HCT116 (cell line): ENCODE measurements at regions not wholly inside any gene's neighbourhood (a gene's known extent, or its start where the extent isn't known, plus 50 kb on each side); places are given as distances from the start of the nearest gene placed in this dataset.

Experiments used
- ATAC-seq: fragments of 200-7000 bp; cut with Tn5 transposase; 2 replicates; pipeline ENCODE4 v1.9.1; 2020; ENCODE audit warnings: mild to moderate bottlenecking, moderate library complexity
- BruUV-seq: library from RNA; stranded (reverse); fragments of 400-500 nt; replicated peaks from 2 replicates; lab custom pipeline; 2021; lab: Mats Ljungman, UMichigan
- CTCF ChIA-PET: fragments of 300-600 bp; sonication (Branson Sonifier 250); formaldehyde crosslinking; loops from one replicate; lab custom pipeline; 2021; ENCODE audit warnings: antibody characterized with exemption; lab: Charles Lee
- POLR2A ChIA-PET: fragments of 300-600, 350-600 bp; sonication (Branson Sonifier 250); formaldehyde crosslinking; loops from one replicate; lab custom pipeline; 2021; ENCODE audit warnings: antibody characterized with exemption; lab: Charles Lee
- RAD21 ChIA-PET, 2 experiments: fragments of 300-600 bp; sonication (Branson Sonifier 250); formaldehyde crosslinking; loops; one replicate each; lab custom pipeline; 2023; ENCODE audit warnings: low total read pairs in 2 of 2; ENCODE audit not compliant: uncharacterized antibody in 2 of 2, unreplicated experiment in 2 of 2, low non-redundant PET in 1 of 2; lab: Charles Lee
- DNase-seq: peaks from one replicate; pipeline ENCODE4 v3.0.0-alpha.2; 2010; ENCODE audit warnings: low read depth, low spot score
- H2AFZ ChIP-seq: fragments of 200-600 bp; shearing (Covaris generic), sonication (generic); 2 replicates; pipeline ENCODE4 v1.6.1; 2017; ENCODE audit warnings: low read depth, mixed run types, mixed read lengths, antibody characterized with exemption, low read length; ENCODE audit not compliant: poor library complexity, severe bottlenecking
- H3K27ac ChIP-seq: 2 replicates; pipeline ENCODE4 v1.5.1; 2012; ENCODE audit warnings: low read depth, low read length
- H3K27me3 ChIP-seq: fragments of 200-600 bp; sonication (generic); 2 replicates; pipeline ENCODE4 v1.6.1; 2016; ENCODE audit warnings: mixed run types, low read length, mixed read lengths; ENCODE audit not compliant: insufficient read depth
- H3K36me3 ChIP-seq, 2 experiments: fragments of 200-500 bp in 1 of 2; fragments of 200-600 bp in 1 of 2; sonication (Bioruptor generic) in 1 of 2; sonication (generic) in 1 of 2; 2 replicates each; pipeline versions ENCODE4 v1.5.1 to v1.6.1; 2014 to 2016; ENCODE audit warnings: low read length in 2 of 2, inconsistent platforms in 1 of 2, mixed read lengths in 1 of 2, mixed run types in 1 of 2; ENCODE audit not compliant: insufficient read depth in 2 of 2, control insufficient read depth in 1 of 2
- H3K4me1 ChIP-seq, 2 experiments: fragments of 200-600 bp in 1 of 2; sonication (generic) in 1 of 2; 2 replicates each; pipeline versions ENCODE4 v1.5.1 to v1.6.1; 2012 to 2017; ENCODE audit warnings: low read length in 2 of 2, inconsistent platforms in 1 of 2, mild to moderate bottlenecking in 1 of 2, mixed read lengths in 1 of 2, mixed run types in 1 of 2, moderate library complexity in 1 of 2; ENCODE audit not compliant: insufficient read depth in 2 of 2, control insufficient read depth in 1 of 2
- H3K4me2 ChIP-seq: fragments of 200-600 bp; sonication (generic); 2 replicates; pipeline ENCODE4 v1.6.1; 2017; ENCODE audit warnings: mixed run types, low read length, mixed read lengths
- H3K4me3 ChIP-seq, 2 experiments: fragments of 200-600 bp in 1 of 2; sonication (generic) in 1 of 2; replicated peaks in 1 of 2; 2 replicates each; pipeline ENCODE4 v1.5.1; 2011 to 2016; ENCODE audit warnings: low read length in 2 of 2, control low read depth in 1 of 2, low read depth in 1 of 2, mild to moderate bottlenecking in 1 of 2, mixed read lengths in 1 of 2, mixed run types in 1 of 2
- H3K79me2 ChIP-seq: fragments of 200-600 bp; sonication (generic); 2 replicates; pipeline ENCODE4 v1.6.1; 2017; ENCODE audit warnings: mild to moderate bottlenecking, mixed run types, low read length, moderate library complexity, mixed read lengths; ENCODE audit not compliant: insufficient read depth
- H3K9ac ChIP-seq: fragments of 200-600 bp; sonication (generic); 2 replicates; pipeline ENCODE4 v1.6.1; 2016; ENCODE audit warnings: low read length, mixed read lengths
- H3K9me2 ChIP-seq: fragments of 200-600 bp; sonication (generic), shearing (Covaris generic); 2 replicates; pipeline ENCODE4 v1.6.1; 2017; ENCODE audit warnings: mixed run types, mild to moderate bottlenecking, moderate library complexity; ENCODE audit not compliant: insufficient read depth
- H3K9me3 ChIP-seq, 2 experiments: fragments of 200-500 bp in 1 of 2; fragments of 200-600 bp in 1 of 2; sonication (Bioruptor generic) in 1 of 2; sonication (generic) in 1 of 2; 2 replicates each; pipeline ENCODE4 v1.6.1; 2014 to 2017; ENCODE audit warnings: low read length in 2 of 2, mixed read lengths in 2 of 2, inconsistent platforms in 1 of 2, low read depth in 1 of 2, mild to moderate bottlenecking in 1 of 2, mixed run types in 1 of 2, moderate library complexity in 1 of 2; ENCODE audit not compliant: control insufficient read depth in 1 of 2, insufficient read depth in 1 of 2
- H4K20me1 ChIP-seq: fragments of 200-600 bp; sonication (generic), shearing (Covaris generic); 2 replicates; pipeline ENCODE4 v1.6.1; 2017; ENCODE audit warnings: mixed run types, mild to moderate bottlenecking, moderate library complexity; ENCODE audit not compliant: insufficient read depth
- ELF1 ChIP-seq: IDR thresholded peaks from 2 replicates; pipeline ENCODE4 v1.6.1; 2012; ENCODE audit warnings: low read depth, borderline replicate concordance
- FOSL1 ChIP-seq: IDR thresholded peaks from 2 replicates; pipeline ENCODE4 v1.6.1; 2012; ENCODE audit warnings: low read depth
- JUND ChIP-seq: IDR thresholded peaks from 2 replicates; pipeline ENCODE4 v1.6.1; 2012
- POLR2A ChIP-seq: IDR thresholded peaks from 2 replicates; pipeline ENCODE4 v1.7.0; 2011; ENCODE audit warnings: borderline replicate concordance; ENCODE audit not compliant: insufficient read depth, insufficient read length; ENCODE audit errors: extremely low read depth
- POLR2AphosphoS5 ChIP-seq: IDR thresholded peaks from 2 replicates; pipeline ENCODE4 v1.6.1; 2011; ENCODE audit warnings: mild to moderate bottlenecking, low read depth, low read length, moderate library complexity
- SIN3A ChIP-seq: IDR thresholded peaks from 2 replicates; pipeline ENCODE4 v1.6.1; 2012; ENCODE audit warnings: low read depth
- SP1 ChIP-seq: IDR thresholded peaks from 2 replicates; pipeline ENCODE4 v1.6.1; 2012; ENCODE audit warnings: low read depth
- SRF ChIP-seq: IDR thresholded peaks from 2 replicates; pipeline ENCODE4 v1.6.1; 2012; ENCODE audit warnings: low read depth
- YY1 ChIP-seq: IDR thresholded peaks from 2 replicates; pipeline ENCODE4 v1.6.1; 2011; ENCODE audit warnings: low read length, low read depth, moderate library complexity, mild to moderate bottlenecking; ENCODE audit not compliant: insufficient replicate concordance; ENCODE audit errors: extremely low read depth
- ZFX ChIP-seq: fragments of 450-650 bp; IDR thresholded peaks from 2 replicates; pipeline ENCODE4 v1.6.1; 2017
- ZNF274 ChIP-seq: fragments of 200-500 bp; sonication (Bioruptor generic); IDR thresholded peaks from 2 replicates; pipeline ENCODE4 v1.6.1; 2014; ENCODE audit warnings: mild to moderate bottlenecking, low read depth, low read length, inconsistent platforms
- intact Hi-C: fragments of 100-400 bp; cut with micrococcal nuclease; formaldehyde crosslinking; loops from 2 replicates; pipeline ENCODE4 v1.10.0; 2022
- TF ChIP-seq, protein P1 (sequence below): IDR thresholded peaks from 2 replicates; pipeline ENCODE4 v1.6.1; 2012
- TF ChIP-seq, protein P2 (sequence below): IDR thresholded peaks from 2 replicates; pipeline ENCODE4 v1.6.1; 2011; ENCODE audit warnings: mild to moderate bottlenecking, low read length, moderate library complexity; ENCODE audit not compliant: insufficient replicate concordance; ENCODE audit errors: extremely low read depth
- TF ChIP-seq, protein P3 (sequence below), 3 experiments: fragments of 200-600 bp in 1 of 3; sonication (generic) in 1 of 3; IDR thresholded peaks in 2 of 3; conservative IDR thresholded peaks in 1 of 3; 2 replicates each; pipeline ENCODE4 v1.5.1; 2012 to 2017; ENCODE audit warnings: low read depth in 2 of 3, low read length in 2 of 3, antibody characterized with exemption in 1 of 3, borderline replicate concordance in 1 of 3, control low read depth in 1 of 3, mild to moderate bottlenecking in 1 of 3, mixed read lengths in 1 of 3, mixed run types in 1 of 3, moderate library complexity in 1 of 3; ENCODE audit not compliant: insufficient read depth in 1 of 3

DNA sequence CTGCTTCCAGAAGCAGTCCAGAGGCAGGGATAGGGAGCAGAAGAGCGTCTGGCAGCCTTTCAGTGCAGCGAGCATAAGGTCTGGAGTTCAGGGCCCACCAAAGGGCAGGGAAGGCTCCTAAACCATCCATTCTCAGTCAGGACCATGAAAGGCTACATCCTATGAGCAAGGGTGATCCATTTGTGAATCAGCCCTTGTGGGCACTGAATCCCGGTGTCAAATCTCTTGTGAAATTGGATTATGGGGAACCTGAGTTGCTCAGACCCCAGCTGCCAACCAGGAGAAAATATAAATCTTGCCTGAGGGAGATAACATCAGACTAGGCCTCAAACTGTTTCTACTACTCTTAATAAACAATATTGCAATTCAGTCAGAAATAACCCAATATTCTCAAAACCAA is 204.4 kb downstream of the SYK start:
- no peak overlapping the region for H2AFZ ChIP-seq
- ATAC-seq: no peak
- POLR2A ChIA-PET: no interaction called here
- no peaks in the 10 kb centered on the region for H3K27me3 ChIP-seq
- no peaks in the 10 kb centered on the region for H3K9me3 ChIP-seq
- intact Hi-C loops: no loop called here
- CTCF ChIA-PET: no interaction called here
- H4K20me1 ChIP-seq: no peaks in the 10 kb centered on the region
- BruUV-seq: no TSS peak
- no peaks in the 10 kb centered on the region for H3K79me2 ChIP-seq
- RAD21 ChIA-PET: no interaction called here
- no peak overlapping the region for H3K4me2 ChIP-seq
- H3K9me2 ChIP-seq: no peaks in the 10 kb centered on the region
- TF ChIP-seq, protein P1, sequence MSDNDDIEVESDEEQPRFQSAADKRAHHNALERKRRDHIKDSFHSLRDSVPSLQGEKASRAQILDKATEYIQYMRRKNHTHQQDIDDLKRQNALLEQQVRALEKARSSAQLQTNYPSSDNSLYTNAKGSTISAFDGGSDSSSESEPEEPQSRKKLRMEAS: no peak
- TF ChIP-seq SP1 (no peak), POLR2A (no peak)
- H3K9ac ChIP-seq: no peak overlapping the region
- peaks cover 6 to 7% of the 10 kb centered on the region in 2 experiments; a peak in 3 of 4 replicates for H3K4me1 ChIP-seq
- no peak overlapping the region for H3K27ac ChIP-seq
- no peak overlapping the region for H3K4me3 ChIP-seq
- no peak for DNase-seq
- no peaks in the 10 kb centered on the region for H3K36me3 ChIP-seq

DNA sequence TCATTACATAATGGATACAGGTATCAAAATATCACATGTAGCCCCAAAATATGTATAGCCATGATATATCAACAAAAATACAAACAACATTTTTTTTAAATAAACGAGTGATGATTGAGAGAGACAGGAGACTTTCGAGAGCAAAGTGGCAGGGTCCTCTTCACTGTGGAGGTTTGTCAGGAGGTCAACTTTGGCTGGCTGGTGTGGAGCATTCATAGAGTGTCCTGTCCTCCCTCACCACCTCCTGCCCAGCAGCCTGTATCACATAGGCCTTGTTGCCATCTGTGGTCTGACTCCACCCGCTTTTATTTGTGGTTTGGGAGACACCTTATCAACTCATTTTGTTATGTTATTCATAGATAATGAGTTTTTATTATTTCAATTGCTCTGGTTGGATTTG is 206.9 kb downstream of the SYK start:
- no peak overlapping the region for H3K4me2 ChIP-seq
- no peak overlapping the region for H3K4me3 ChIP-seq
- H3K4me1 ChIP-seq: no peaks in the 10 kb centered on the region
- H3K27ac ChIP-seq: no peak overlapping the region
- H3K36me3 ChIP-seq: 0 out of 4 replicates have a peak, but pooled peaks cover 0 to 6% of the 10 kb centered on the region in 2 experiments
- TF ChIP-seq, protein P2, sequence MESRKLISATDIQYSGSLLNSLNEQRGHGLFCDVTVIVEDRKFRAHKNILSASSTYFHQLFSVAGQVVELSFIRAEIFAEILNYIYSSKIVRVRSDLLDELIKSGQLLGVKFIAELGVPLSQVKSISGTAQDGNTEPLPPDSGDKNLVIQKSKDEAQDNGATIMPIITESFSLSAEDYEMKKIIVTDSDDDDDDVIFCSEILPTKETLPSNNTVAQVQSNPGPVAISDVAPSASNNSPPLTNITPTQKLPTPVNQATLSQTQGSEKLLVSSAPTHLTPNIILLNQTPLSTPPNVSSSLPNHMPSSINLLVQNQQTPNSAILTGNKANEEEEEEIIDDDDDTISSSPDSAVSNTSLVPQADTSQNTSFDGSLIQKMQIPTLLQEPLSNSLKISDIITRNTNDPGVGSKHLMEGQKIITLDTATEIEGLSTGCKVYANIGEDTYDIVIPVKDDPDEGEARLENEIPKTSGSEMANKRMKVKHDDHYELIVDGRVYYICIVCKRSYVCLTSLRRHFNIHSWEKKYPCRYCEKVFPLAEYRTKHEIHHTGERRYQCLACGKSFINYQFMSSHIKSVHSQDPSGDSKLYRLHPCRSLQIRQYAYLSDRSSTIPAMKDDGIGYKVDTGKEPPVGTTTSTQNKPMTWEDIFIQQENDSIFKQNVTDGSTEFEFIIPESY: no peak
- TF ChIP-seq FOSL1 (no peak), POLR2AphosphoS5 (no peak), SRF (no peak), YY1 (no peak), ZNF274 (no peak), SIN3A (no peak), ELF1 (no peak), JUND (no peak), ZFX (no peak)
- TF ChIP-seq, protein P3, sequence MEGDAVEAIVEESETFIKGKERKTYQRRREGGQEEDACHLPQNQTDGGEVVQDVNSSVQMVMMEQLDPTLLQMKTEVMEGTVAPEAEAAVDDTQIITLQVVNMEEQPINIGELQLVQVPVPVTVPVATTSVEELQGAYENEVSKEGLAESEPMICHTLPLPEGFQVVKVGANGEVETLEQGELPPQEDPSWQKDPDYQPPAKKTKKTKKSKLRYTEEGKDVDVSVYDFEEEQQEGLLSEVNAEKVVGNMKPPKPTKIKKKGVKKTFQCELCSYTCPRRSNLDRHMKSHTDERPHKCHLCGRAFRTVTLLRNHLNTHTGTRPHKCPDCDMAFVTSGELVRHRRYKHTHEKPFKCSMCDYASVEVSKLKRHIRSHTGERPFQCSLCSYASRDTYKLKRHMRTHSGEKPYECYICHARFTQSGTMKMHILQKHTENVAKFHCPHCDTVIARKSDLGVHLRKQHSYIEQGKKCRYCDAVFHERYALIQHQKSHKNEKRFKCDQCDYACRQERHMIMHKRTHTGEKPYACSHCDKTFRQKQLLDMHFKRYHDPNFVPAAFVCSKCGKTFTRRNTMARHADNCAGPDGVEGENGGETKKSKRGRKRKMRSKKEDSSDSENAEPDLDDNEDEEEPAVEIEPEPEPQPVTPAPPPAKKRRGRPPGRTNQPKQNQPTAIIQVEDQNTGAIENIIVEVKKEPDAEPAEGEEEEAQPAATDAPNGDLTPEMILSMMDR (IDR thresholded peaks at IDR 0.05 in 2 of 3, conservative IDR thresholded peaks at IDR 0.05 in 1 of 3; ENCODE audit: borderline replicate concordance in 1 of 3, insufficient read depth in 1 of 3, low read depth in 2 of 3, low read length in 2 of 3): no peak
- TF ChIP-seq, protein P1: no peak
- H4K20me1 ChIP-seq: no peaks in the 10 kb centered on the region
- H2AFZ ChIP-seq: no peak overlapping the region
- no peaks in the 10 kb centered on the region for H3K9me3 ChIP-seq
- no peak for DNase-seq
- no peak for ATAC-seq
- intact Hi-C loops: no loop called here
- CTCF ChIA-PET: no interaction called here
- no peaks in the 10 kb centered on the region for H3K9me2 ChIP-seq
- no peaks in the 10 kb centered on the region for H3K27me3 ChIP-seq
- H3K79me2 ChIP-seq: no peaks in the 10 kb centered on the region
- POLR2A ChIA-PET: no interaction called here
- RAD21 ChIA-PET: no interaction called here
- no peak overlapping the region for H3K9ac ChIP-seq
- BruUV-seq: no TSS peak
